Stimulated activated memory B cell treated with anti-CD40 and anti-IgM and Interleukin-4, amounts not matched to agents 10 μg/mL and 1 μg/mL and 100 μg/mL, for 72 hours (primary cell): ENCODE measurements at regions not wholly inside any gene's neighbourhood (a gene's known extent, or its start where the extent isn't known, plus 50 kb on each side); places are given as distances from the start of the nearest gene placed in this dataset.
"Not testable (repeated sequence)": the region's sequence is repeated elsewhere in the genome, so short reads cannot be mapped to it uniquely, and the experiment has no call there.

Source experiments
- ATAC-seq: fragments of 150-1000 bp; cut with Tn5 transposase; 2 replicates; pipeline ENCODE4 v1.10.0; 2021
- H3K27ac Mint-ChIP-seq: one replicate; pipeline ENCODE4 v1.8.0; 2022; ENCODE audit warnings: mild to moderate bottlenecking, mixed read lengths
- H3K27me3 Mint-ChIP-seq: one replicate; pipeline ENCODE4 v1.8.0; 2022; ENCODE audit warnings: mixed read lengths
- H3K36me3 Mint-ChIP-seq: one replicate; pipeline ENCODE4 v1.8.0; 2022; ENCODE audit warnings: mixed read lengths
- H3K4me1 Mint-ChIP-seq: one replicate; pipeline ENCODE4 v1.8.0; 2022; ENCODE audit warnings: mixed read lengths
- H3K4me3 Mint-ChIP-seq: one replicate; pipeline ENCODE4 v1.8.0; 2022; ENCODE audit warnings: mild to moderate bottlenecking, moderate library complexity, mixed read lengths
- H3K9me3 Mint-ChIP-seq: one replicate; pipeline ENCODE4 v1.8.0; 2022; ENCODE audit warnings: mixed read lengths

DNA sequence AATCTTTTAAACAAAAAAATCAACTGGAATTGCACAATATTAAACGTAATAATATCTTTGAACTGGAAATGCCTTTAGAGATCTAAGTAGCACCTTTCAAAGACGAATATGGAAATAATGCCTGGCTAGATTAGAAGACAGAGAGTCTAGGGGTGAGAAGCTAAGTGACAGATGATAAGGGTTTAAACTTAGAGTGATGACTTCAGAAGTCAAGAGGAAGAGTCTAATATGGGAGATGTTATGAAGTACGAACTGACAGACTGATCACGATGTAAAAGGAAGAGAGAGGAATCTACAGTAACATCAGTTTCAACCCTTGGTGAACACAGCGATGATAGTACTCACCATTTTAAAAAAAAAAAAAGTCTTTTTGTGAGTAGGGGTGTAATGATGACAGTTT lies 57.9 kb downstream of the HINT1 start:
- Mint-ChIP-seq H3K36me3 (no peaks in the 10 kb centered on the region), H3K4me1 (no peaks in the 10 kb centered on the region), H3K4me3 (no peak overlapping the region), H3K9me3 (no peaks in the 10 kb centered on the region), H3K27ac (no peak overlapping the region), H3K27me3 (peaks cover 1% of the 10 kb centered on the region)
- ATAC-seq = no peak

DNA sequence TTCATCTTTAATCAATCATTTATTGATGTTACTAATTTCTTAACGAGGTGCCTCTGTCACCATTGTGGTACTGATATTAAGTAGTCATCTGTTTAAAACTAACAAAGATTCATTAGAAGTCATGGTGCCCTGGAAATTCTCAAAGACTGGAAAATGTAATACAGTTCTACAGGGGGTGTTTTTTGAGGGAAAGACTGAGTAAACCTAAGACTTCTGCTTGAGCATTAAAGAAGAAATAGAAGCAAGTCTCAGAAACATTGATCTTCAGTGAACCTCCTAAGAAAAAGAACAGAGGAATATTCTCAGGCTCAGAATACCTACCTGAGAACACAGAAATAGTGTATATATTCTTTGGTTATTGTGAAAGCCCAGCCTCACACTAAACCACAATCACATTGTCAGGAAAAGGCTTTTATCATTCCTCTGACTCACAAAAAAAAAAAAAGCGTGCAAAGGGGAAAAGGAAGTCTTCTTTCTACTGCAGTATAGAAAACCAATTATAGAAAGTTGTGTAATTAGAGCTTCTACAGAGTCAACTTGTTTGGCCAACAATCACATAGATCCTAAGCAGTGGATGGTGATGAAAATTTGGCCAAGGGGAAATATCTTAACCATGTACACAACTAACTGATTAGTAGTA lies 60.8 kb downstream of the HINT1 start:
- no peaks in the 10 kb centered on the region for H3K4me1 Mint-ChIP-seq
- no peak for ATAC-seq
- no peaks in the 10 kb centered on the region for H3K9me3 Mint-ChIP-seq
- no peak overlapping the region for H3K4me3 Mint-ChIP-seq
- no peaks in the 10 kb centered on the region for H3K27me3 Mint-ChIP-seq
- H3K27ac Mint-ChIP-seq = no peak overlapping the region
- H3K36me3 Mint-ChIP-seq = no peaks in the 10 kb centered on the region

DNA sequence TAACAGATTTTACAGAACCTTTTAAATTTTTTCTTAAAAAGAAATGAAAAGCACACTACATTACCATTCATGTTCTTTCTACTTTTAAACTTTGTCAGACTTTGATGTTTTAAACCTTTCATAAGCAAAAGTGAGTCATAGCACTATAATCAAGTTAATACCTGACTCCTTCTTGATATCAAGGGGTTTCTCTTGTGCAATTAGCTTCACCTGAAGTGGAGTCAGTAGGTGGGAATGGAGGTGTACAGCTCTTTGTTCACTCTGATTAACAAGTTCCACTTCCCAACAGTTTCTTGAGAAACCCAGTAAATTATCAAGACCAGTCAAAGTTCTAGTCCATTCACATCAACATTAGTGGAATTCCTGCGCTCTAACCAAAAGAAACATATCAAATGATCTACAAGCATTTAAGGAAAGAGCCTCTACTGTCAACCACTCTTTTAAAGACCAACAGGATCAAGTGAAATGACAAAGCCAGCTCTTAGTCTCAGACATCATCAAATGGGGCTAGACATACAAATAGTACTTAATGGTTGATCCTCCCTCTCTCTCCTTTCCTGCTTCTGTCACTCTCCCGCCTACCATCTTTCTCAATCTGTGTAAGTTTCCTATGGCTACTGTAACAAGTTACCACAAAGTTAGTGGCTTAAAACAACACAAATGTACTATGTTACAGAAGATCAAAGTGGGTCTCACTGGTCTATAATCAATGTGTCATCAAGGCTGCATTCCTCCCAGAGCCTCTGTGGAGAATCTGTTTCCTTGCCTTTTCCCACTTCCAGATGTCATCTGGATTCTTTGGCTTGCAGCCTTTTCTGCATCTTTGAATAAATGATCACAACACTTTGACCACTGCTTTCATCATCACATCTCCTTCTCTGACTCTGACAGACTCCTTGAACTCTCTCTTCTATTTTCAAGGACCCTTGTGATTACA lies 68.0 kb downstream of the HINT1 start:
- Mint-ChIP-seq H3K4me3 (no peak overlapping the region), H3K4me1 (no peaks in the 10 kb centered on the region), H3K27me3 (peaks cover 20% of the 10 kb centered on the region), H3K36me3 (no peaks in the 10 kb centered on the region), H3K27ac (no peak overlapping the region), H3K9me3 (peaks cover 3% of the 10 kb centered on the region)
- no peak for ATAC-seq

DNA sequence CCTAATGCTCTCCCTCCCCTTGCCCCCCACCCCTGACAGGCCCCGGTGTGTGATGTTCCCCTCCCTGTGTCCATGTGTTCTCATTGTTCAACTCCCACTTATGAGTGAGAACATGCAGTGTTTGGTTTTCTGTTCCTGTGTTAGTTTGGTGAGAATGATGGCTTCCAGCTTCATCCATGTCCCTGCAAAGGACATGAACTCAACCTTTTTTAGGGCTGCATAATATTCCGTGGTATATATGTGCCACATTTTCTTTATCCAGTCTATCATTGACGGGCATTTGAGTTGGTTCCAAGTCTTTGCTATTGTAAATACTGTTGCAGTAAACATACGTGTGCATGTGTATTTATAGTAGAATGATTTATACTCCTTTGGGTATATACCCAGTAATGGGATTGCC lies 69.5 kb downstream of the HINT1 start:
- peaks cover 23% of the 10 kb centered on the region for H3K27me3 Mint-ChIP-seq
- not testable (repeated sequence) for ATAC-seq, H3K9me3 Mint-ChIP-seq

DNA sequence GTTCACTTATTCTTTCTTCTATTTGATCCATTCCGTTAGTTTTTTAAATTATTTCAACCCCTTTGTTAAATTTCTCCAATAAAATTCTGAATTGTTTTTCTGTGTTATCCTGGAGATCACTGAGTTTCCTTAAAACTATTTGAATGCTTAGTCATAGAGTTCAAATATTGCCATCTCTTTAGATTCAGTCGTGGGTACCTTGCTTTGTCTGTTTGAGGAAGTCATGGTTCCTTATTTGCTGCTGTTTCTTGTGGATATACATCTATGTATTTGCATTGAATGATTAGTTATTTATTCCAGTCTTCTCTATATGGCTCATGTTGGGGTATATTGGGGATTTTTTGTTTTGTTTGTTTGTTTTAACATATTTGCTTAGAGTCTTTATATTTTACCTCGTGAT lies 80.6 kb downstream of the HINT1 start:
- H3K4me3 Mint-ChIP-seq = no peak overlapping the region
- ATAC-seq = no peak
- no peaks in the 10 kb centered on the region for H3K4me1 Mint-ChIP-seq
- H3K9me3 Mint-ChIP-seq = peaks cover 5% of the 10 kb centered on the region
- H3K36me3 Mint-ChIP-seq = no peaks in the 10 kb centered on the region
- H3K27ac Mint-ChIP-seq = no peak overlapping the region
- H3K27me3 Mint-ChIP-seq = peaks cover 44% of the 10 kb centered on the region

More for the DNA sequence above, 69.5 kb downstream of the HINT1 start:
- H3K27ac Mint-ChIP-seq, H3K4me3 Mint-ChIP-seq, H3K4me1 Mint-ChIP-seq, H3K36me3 Mint-ChIP-seq: not testable (repeated sequence)

DNA sequence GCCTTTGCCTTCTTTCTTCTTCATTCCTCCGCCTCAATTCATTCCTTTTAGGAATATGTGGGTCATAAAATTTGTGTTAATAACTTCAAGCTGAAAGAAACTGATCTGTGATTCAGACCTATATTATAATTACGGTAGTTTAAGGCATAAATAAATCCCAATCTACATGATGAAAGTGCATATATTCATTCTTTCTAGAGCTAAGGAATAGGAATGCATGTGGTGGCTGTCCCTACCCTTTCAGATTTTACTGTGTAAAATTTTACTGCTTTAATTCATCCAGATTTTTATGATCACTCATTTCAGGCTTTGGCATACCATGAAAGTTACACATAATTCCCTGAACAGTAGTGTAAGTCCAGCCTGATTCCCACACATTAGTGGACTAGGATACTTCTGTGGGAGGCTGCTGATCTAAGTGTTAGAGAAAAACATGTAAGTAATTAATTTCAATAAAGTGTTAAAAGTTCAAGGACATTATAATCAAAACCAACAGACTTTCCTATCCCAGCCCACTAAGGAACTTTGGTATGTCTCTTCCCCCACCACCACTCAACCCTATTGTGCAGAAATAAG lies 83.1 kb downstream of the HINT1 start:
- H3K9me3 Mint-ChIP-seq = no peaks in the 10 kb centered on the region
- no peaks in the 10 kb centered on the region for H3K4me1 Mint-ChIP-seq
- H3K27ac Mint-ChIP-seq = no peak overlapping the region
- H3K27me3 Mint-ChIP-seq = peaks cover 31% of the 10 kb centered on the region
- no peaks in the 10 kb centered on the region for H3K36me3 Mint-ChIP-seq
- ATAC-seq = no peak
- no peak overlapping the region for H3K4me3 Mint-ChIP-seq

DNA sequence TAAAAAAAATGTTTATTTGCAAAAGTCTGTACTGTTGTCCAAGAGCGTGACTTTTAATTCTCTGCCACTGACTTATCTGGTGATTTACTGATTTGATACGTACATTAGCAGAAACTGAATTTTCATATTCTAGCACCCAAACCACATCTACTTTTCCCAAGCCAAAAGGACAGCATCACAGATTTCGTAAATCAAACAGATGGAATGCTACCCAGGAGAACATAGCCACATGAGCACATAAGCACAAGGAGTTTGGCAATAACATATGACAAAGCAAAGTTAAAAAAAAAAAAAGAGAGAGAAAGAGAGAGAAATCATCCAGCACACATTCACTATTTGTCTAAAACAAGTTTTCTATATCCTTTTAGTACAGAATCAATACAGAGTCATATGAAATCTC lies 83.7 kb downstream of the HINT1 start:
- Mint-ChIP-seq H3K4me1 (no peaks in the 10 kb centered on the region), H3K4me3 (no peak overlapping the region), H3K36me3 (no peaks in the 10 kb centered on the region), H3K9me3 (no peaks in the 10 kb centered on the region), H3K27me3 (peaks cover 25% of the 10 kb centered on the region), H3K27ac (no peak overlapping the region)
- no peak for ATAC-seq

DNA sequence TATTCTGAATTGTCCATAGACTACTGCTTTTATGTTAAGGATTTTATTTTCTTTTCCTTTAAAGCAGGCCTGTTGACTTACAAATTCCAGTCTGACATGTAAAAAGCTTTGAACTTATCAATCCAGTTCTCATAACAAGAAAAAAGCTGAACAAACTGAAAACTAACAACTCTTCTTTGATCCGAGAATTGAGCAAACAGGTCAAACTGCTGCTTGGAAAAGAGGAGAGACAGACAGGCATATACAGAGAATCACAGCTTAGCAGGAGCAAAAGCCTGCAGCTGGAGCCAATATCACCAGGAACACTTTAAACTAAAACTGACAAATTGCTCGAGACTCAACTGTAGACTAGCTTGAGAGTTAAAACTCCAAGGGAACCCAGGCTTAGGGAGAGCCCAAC lies 85.8 kb downstream of the HINT1 start:
- H3K9me3 Mint-ChIP-seq = no peaks in the 10 kb centered on the region
- no peaks in the 10 kb centered on the region for H3K36me3 Mint-ChIP-seq
- H3K27ac Mint-ChIP-seq = no peak overlapping the region
- no peak overlapping the region for H3K4me3 Mint-ChIP-seq
- no peak for ATAC-seq
- H3K27me3 Mint-ChIP-seq = peaks cover 4% of the 10 kb centered on the region
- no peaks in the 10 kb centered on the region for H3K4me1 Mint-ChIP-seq

DNA sequence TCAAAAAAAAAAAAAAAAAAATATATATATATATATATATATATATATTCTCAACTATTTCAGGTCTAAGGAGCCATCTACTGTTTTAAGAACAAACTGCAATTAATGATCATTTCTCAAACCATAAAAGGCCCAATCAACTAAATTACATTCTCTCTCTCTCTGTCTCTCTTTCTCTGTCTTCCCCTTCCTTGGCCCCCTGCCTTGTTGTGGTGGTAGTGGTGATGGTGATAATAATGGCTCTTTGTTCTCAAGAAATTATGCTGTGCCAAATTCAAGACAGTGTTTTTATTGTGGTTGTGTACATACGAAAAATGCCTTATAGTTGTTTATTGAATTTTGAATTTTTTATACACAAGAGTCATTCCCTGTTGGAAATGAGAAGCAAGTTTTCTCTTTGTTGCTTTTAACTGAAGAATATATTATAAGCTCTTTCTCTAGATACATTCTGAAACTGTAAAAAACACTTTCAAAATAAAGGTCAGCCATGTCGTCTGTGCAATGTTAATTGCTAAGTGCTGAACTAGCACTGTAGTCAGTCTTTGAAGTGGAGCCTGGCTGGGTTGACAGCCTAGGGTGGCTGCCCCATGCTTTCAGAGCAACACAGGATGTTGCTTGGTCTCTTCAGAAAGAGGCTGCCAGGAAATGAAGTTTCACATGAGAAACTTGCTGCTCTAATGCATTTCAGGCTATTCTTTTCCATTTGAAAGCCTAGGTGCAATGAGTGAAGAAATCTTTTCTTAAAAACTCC lies 96.0 kb downstream of the HINT1 start:
- Mint-ChIP-seq H3K9me3 (peaks cover 23% of the 10 kb centered on the region), H3K36me3 (peaks cover 6% of the 10 kb centered on the region), H3K4me1 (peaks cover 31% of the 10 kb centered on the region), H3K27me3 (no peaks in the 10 kb centered on the region), H3K4me3 (no peak overlapping the region), H3K27ac (peak overlapping the region; percentile 22)
- peak; percentile 89 for ATAC-seq

DNA sequence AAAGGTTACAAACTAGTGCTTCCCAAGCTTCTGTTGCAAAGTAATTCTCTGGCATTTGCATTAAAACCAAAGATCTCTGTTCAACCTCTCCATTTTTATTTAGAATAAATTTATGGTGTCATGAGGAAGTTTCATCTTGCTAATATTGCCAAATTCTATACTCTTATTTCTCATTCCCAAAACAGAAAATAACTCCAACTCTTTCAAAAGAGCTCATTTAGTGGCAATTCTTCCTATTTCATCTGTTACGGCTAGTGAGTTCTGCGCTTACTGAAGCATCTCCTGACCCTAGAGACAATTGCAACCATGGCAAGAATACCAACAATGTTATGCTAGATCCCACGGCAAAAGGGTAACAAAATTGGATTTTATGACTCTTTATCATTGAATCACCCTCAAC lies 97.0 kb downstream of the HINT1 start:
- H3K4me3 Mint-ChIP-seq = no peak overlapping the region
- no peaks in the 10 kb centered on the region for H3K27me3 Mint-ChIP-seq
- no peak overlapping the region for H3K27ac Mint-ChIP-seq
- ATAC-seq = no peak
- H3K36me3 Mint-ChIP-seq = peaks cover 6% of the 10 kb centered on the region
- H3K4me1 Mint-ChIP-seq = peaks cover 31% of the 10 kb centered on the region
- H3K9me3 Mint-ChIP-seq = peaks cover 26% of the 10 kb centered on the region

DNA sequence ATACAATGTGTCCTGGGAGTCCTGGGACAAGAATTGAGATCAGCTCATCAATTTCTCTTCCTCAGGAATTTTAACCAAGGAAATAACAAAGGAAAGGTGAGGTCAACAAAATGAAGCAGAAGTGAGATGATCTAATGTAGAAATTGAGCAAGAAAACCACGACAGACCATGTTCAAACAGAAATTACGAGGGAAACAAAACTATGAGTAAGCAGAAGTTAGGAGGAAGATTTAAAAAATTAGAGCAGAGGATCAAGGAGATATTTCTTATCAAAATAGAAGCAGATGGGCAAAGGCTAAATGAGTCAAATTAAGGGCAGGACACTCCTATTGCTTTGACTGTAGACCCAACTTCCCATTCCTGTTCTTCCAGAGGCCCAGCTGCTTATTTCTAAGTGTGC lies 97.4 kb downstream of the HINT1 start:
- H3K4me1 Mint-ChIP-seq = peaks cover 31% of the 10 kb centered on the region
- H3K27ac Mint-ChIP-seq = no peak overlapping the region
- H3K9me3 Mint-ChIP-seq = peaks cover 28% of the 10 kb centered on the region
- no peak for ATAC-seq
- H3K27me3 Mint-ChIP-seq = no peaks in the 10 kb centered on the region
- H3K4me3 Mint-ChIP-seq = no peak overlapping the region
- peaks cover 6% of the 10 kb centered on the region for H3K36me3 Mint-ChIP-seq

DNA sequence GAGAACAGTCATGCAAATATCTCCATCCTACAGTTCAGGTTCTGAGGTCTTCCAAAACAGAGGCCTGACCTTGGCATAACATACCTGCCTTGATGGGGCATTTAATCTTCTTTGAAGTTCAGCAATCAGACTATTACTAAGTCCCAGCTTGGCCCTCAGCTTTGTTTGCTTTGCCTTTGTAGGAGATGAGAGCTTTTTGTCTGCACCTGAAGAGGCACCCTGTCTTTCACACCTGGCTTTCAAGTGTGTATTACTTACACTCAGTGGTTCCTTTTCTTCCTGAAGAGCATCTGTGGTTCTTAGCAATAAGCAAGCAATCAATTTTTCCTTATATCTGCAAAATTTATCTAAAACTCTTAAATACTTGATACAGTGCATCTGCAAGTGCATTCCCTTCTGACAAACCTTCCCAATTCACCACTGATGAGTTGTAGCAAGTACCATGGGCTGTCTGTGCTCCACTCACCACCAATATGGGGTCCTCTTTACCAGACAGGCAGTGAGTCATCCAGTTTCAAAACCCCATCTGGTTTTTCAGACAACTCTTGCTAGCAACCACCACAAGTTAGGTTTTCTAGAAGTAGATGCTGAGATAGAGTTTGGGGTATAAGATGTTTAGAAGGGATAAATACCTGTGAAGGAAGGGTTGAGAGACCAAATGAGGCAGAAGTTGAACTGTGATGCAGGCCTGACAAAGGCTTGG lies 100.2 kb downstream of the HINT1 start:
- H3K4me3 Mint-ChIP-seq = no peak overlapping the region
- ATAC-seq = no peak

DNA sequence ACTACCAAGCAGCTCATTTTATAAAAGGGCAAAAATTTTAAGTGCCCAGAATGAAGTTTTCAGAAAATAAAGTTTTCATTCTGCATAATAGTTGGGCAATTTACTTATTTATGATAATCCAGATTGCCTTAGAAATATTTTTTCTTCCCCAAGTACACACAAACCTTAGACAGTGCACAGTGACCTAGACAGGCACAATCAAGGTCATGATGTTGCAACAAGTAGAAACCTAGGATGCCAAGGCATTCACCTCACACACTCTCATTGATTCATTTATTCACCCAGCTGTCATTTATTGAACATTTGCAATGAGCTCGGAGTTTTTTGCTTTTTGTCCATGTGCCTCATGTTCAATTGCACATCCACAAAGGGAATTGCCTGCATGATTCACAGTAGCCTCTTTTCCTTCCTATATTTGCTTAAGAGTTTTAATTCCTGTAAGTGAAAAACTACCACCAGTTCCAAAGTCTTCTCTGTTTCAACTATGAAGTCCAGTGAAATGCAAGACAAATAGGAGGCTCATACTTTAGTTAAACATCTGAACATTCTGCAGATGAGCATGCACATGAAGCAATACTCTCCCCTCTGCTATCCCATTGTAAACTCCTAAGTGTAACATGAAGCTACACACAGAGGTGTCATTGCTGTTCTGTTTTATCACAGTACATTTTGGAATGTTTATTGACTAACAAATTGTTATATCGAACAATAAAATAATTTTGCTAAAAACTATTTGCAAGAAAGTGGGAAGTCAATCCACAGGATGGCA lies 122.9 kb downstream of the HINT1 start:
- H3K36me3 Mint-ChIP-seq = no peaks in the 10 kb centered on the region
- H3K4me3 Mint-ChIP-seq = no peak overlapping the region
- H3K9me3 Mint-ChIP-seq = peaks cover 5% of the 10 kb centered on the region
- H3K4me1 Mint-ChIP-seq = no peaks in the 10 kb centered on the region
- ATAC-seq = no peak
- peaks cover 15% of the 10 kb centered on the region for H3K27me3 Mint-ChIP-seq
- no peak overlapping the region for H3K27ac Mint-ChIP-seq

More for the DNA sequence above, 100.2 kb downstream of the HINT1 start:
- Mint-ChIP-seq H3K36me3 (peaks cover 6% of the 10 kb centered on the region), H3K4me1 (peaks cover 23% of the 10 kb centered on the region), H3K9me3 (peaks cover 28% of the 10 kb centered on the region), H3K27ac (no peak overlapping the region), H3K27me3 (no peaks in the 10 kb centered on the region)

DNA sequence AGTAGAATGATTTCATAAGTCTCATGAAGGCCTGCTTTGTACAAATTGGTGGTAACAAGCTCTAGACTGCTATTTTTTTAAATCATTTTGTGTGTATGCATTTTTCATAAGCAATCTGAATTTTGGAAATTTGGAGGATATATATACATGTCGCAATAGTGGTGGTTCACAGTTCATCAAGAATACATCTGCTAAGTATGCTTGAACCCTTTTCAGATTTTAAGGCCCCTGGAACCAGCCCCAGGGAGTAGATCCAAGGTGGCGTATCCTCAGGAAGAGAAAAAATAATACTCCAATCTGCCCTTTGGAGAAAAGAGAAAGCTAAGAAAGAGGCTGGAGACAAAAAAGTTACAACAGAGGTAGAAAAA lies 141.6 kb downstream of the HINT1 start:
- Mint-ChIP-seq H3K36me3 (no peaks in the 10 kb centered on the region), H3K4me1 (no peaks in the 10 kb centered on the region), H3K9me3 (peaks cover 4% of the 10 kb centered on the region), H3K27me3 (peaks cover 39% of the 10 kb centered on the region), H3K27ac (no peak overlapping the region), H3K4me3 (no peak overlapping the region)
- no peak for ATAC-seq
